GM18907 (cell line): ENCODE measurements at regions not wholly inside any gene's neighbourhood (a gene's known extent, or its start where the extent isn't known, plus 50 kb on each side); places are given as distances from the start of the nearest gene placed in this dataset.

Experiments
- ATAC-seq: cut with Tn5 transposase; IDR thresholded peaks from one replicate; pipeline ENCODE4 v1.9.1; 2021; ENCODE audit warnings: mild to moderate bottlenecking, moderate library complexity; ENCODE audit not compliant: unreplicated experiment

GRCh38 chr7:22913158-22913557, 90.5 kb upstream of the TOMM7 start:
- ATAC-seq, result no peak

GRCh38 chr7:22911889-22912288, 89.2 kb upstream of the TOMM7 start:
- no peak for ATAC-seq

GRCh38 chr7:22909917-22910316, 87.3 kb upstream of the TOMM7 start:
- ATAC-seq, result no peak

- ATAC-seq, result no peak
Measured at GRCh38 chr7:22907805-22908204, 85.2 kb upstream of the TOMM7 start.

- ATAC-seq, result no peak
Measured at GRCh38 chr7:22900784-22901183, 78.1 kb upstream of the TOMM7 start.

- no peak for ATAC-seq
Measured at GRCh38 chr7:22900101-22900500, 77.5 kb upstream of the TOMM7 start.

GRCh38 chr7:22896917-22897316, 74.3 kb upstream of the TOMM7 start:
- no peak for ATAC-seq

- ATAC-seq, result no peak
Measured at GRCh38 chr7:22895828-22896165, 73.1 kb upstream of the TOMM7 start.

GRCh38 chr7:22895140-22895827, 72.6 kb upstream of the TOMM7 start:
- no peak for ATAC-seq

GRCh38 chr7:22894546-22894945, 71.9 kb upstream of the TOMM7 start:
- ATAC-seq, result no peak

GRCh38 chr7:22890773-22891172, 68.1 kb upstream of the TOMM7 start:
- no peak for ATAC-seq

- peak; percentile 90 for ATAC-seq
Measured at GRCh38 chr7:22885797-22886261, 63.2 kb upstream of the TOMM7 start.

- peak; percentile 60 for ATAC-seq
Measured at GRCh38 chr7:22884911-22885788, 62.5 kb upstream of the TOMM7 start.

GRCh38 chr7:22882106-22882505, 59.5 kb upstream of the TOMM7 start:
- ATAC-seq, result no peak

- ATAC-seq, result no peak
Measured at GRCh38 chr7:22879709-22880306, 57.2 kb upstream of the TOMM7 start.

GRCh38 chr7:22879280-22879679, 56.6 kb upstream of the TOMM7 start:
- no peak for ATAC-seq

GRCh38 chr7:22876986-22877729, 54.5 kb upstream of the TOMM7 start:
- ATAC-seq, result no peak

GRCh38 chr7:22875470-22875869, 52.8 kb upstream of the TOMM7 start:
- ATAC-seq, result no peak

- ATAC-seq, result no peak
Measured at GRCh38 chr7:22874904-22875303, 52.3 kb upstream of the TOMM7 start.
